HG03196 (cell line): ENCODE measurements at regions not wholly inside any gene's neighbourhood (a gene's known extent, or its start where the extent isn't known, plus 50 kb on each side); places are given as distances from the start of the nearest gene placed in this dataset.
A peak's percentile ranks its signal among the peaks of the same experiment; 100 is the strongest.

ENCODE experiments used
- ATAC-seq: cut with Tn5 transposase; IDR thresholded peaks from one replicate; pipeline ENCODE4 v1.9.1; 2021; ENCODE audit not compliant: unreplicated experiment

DNA sequence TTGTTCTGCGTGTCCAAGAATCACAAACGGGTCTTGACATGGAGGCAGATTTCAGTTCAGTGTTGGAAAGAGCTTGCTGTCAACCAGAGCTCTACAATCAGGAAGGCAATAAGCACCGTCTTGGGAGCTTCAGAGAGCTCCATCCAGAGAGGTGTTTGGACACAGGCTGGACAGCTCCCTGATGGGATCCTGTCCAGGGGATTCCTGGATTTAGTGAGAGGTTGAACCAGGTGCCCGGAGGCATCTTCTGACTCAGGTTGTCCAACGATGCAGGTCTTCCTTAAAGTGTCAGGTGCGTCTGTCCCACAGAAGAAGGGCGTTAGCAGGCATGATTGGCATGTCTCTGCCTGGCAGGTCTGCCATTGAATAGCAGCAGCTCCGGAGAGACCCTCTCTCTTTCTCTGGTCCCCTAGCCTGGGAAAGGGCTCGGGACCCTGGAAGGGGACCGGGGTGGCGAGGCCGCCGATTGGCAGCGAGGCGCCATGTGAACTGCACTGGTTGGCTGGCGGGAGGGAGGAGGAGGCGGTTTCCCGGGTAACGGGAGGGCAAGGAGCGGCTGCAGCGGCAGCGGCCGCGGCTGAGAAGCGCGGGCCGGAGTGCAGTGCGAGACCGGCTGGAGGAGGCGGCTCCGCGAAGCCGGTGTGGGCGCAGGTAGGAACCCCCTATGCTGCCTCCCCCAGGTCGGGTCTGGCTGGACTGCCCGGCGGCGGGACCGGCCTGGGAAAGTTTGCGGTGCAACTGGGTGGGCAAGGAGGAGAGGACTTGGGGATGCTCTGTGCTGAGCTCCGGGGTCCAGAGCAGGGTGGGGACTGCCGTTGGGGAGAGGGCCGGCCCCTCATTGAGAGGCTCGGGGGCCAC, 104.1 kb upstream of the E2F8 start:
- no peak for ATAC-seq

DNA sequence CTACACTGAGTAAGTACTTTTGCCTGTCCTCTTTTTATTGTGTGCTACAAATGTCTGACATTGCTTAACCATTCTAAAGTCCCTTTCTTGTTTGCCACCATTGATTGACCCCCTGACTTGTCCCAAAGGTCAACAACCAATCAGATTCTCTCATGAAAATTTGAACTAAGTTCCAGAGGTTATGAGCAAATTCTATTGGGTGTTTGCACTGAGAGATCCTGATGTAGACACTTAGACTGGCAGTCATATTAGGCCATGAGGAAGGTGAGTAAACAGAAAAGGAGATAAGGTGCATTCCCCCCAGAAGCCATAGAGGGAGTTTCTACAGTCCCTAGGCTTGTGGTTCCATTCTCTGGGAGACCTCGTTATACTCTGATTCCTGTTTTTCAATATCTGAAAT, 101.3 kb upstream of the E2F8 start:
- ATAC-seq = no peak

GRCh38 chr11:19338375-19338774, 97.6 kb upstream of the E2F8 start:
- ATAC-seq = no peak

- no peak for ATAC-seq
These were observed 97.0 kb upstream of the E2F8 start for GRCh38 chr11:19337779-19338178.

DNA sequence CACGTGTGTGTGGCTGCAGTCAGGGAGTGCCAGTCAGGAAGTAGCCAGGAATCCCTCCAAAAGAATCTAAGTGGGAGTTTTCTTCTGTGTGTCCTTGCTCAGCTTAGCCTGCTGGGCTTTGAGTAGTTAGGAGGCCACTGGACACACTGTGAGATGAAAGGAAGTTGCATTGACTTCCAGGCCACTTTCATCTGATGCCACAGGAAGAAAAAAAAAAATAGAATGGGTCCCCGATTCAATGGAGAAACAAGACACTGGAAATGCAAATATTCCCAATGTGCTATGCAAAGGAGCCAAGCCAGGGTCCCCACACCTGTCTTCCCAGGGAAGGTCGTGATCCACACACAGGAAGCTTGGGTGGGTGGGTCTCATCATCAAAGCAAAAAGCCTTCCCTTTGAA, 95.6 kb upstream of the E2F8 start:
- ATAC-seq = no peak

DNA sequence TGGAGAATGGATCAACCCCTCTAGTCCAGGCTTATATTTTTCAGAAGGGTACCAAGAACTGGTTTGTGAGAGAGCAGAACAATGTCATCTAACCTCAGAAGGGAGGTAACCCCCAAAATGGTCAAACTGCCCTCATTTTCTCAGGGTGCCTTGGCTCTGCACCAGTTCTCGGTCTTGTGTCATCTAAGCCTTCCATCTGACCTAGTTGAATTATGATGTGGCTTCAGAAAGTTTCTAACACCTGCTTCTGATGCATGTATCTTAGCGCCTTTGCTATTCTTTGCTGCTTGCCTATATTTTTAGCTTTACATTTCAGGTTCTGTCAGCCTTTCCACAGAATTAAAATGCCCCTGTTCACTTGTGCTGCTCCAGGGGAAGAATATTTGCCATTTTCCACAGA, 91.7 kb upstream of the E2F8 start:
- no peak for ATAC-seq

GRCh38 chr11:19330416-19330815, 89.7 kb upstream of the E2F8 start:
- no peak for ATAC-seq

DNA sequence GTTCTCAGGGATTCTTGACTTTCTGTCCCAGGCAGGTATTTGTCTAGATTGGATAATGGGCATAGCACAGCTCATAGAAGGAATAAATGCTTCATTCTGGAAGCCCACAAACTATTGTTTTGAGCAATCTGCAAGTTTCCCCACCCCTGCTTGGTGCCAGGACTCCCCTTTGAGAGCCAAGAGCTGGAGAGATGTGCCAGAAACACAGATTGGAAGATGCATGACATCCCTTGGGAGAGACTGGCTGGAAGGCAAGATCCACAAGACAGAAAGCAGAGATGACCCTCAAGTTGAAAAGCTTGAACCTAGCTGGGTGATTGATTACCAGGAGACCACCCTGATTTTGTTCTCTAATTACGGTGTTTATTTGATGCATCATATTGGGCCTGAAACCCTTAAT, 89.2 kb upstream of the E2F8 start:
- no peak for ATAC-seq

DNA sequence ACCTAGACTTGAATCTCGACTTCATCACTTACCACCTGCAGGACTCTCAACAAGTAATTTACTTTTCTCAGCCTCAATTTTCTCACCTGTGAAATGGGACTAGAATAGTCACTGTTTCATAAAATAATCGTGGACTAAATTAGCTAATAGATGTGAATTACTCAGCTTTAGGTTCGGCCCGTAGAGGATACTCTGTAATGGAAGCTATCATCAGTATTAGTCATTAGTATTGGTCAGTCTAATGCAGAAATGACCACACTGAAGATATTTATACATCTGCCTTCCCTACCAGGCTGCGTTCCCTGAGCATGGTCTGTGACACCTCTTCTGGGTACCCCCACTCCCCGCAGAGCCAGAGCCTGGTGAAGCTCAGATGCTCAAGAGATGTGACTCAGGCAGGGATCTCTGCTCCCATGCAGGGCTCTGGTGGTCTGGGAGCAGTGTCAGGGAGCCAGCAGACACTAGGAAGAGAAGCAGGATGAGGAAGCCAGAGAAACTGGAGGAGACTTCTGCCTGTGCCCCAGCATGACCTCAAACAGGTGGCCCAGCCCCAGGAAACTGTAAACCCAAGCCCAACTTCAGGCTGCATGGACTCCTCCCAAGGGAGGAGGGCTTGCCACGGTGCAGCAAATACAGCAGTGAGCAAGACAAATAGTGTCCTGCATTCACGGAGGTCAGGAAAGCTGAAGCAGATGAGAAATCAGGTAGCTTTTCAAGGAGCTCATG, 88.0 kb upstream of the E2F8 start:
- ATAC-seq = no peak

GRCh38 chr11:19327280-19327679, 86.5 kb upstream of the E2F8 start:
- ATAC-seq = no peak

- no peak for ATAC-seq
These were observed 85.8 kb upstream of the E2F8 start for GRCh38 chr11:19326499-19326898.

- no peak for ATAC-seq
These were observed 82.8 kb upstream of the E2F8 start for GRCh38 chr11:19323502-19323901.

DNA sequence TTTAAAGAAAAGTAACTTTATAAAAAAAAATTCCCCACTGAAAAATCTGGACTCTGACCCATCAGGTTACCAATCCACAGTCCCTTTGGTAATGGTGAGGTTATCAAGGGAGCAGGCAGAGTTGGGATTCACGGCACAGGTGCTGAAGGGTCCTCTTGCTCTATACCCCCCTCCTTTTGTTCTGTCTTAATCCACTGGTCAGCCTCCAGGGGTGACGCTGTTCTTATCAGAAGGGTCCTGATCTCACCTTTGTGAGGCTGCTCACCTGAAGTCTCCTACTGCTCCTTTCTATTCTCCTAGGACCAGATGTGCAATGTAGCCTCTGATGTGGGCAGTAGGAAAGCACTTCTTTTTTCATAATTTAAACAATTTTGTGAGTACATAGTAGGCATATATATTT, 80.6 kb upstream of the E2F8 start:
- ATAC-seq = no peak

DNA sequence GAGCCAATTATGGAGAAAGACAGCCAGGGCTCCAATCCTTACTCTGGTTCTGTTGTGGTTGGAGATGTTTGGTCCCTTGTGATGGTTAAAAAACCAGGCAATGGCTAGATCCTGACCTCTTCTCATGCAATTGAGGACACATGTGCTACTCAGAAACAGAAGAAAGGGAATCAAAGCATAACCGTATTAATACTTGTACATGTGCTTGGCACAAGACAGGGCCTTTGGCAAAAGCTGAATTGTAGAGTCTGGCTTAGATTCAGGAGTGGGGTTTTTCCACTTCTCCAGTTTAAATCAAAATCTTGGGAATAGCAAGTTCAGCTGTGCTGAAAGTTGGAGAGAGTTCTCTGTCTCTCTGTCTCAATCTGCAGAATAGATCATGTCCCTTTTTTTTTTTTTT, 80.1 kb upstream of the E2F8 start:
- ATAC-seq = no peak

GRCh38 chr11:19316434-19316833, 75.7 kb upstream of the E2F8 start:
- no peak for ATAC-seq

DNA sequence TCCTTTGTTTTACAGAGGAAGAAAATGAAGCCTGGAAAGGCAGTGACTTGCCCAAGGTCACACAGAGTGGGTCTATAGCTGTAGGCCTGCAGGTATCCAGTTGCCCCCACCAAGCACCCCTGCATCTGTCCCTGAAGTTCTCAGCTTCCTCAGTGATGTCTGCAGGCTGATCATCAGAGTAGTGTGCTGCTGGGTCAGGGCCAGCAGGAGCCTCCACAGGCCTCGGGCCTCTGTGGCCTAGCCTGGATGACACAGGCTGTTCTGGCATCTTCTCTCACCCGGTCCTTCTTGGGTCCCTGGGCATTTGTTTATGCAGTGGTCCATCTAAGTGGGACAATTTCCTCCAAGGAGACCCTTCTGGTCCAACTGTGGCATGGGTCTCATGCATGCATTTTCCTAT, 74.8 kb upstream of the E2F8 start:
- ATAC-seq = no peak

DNA sequence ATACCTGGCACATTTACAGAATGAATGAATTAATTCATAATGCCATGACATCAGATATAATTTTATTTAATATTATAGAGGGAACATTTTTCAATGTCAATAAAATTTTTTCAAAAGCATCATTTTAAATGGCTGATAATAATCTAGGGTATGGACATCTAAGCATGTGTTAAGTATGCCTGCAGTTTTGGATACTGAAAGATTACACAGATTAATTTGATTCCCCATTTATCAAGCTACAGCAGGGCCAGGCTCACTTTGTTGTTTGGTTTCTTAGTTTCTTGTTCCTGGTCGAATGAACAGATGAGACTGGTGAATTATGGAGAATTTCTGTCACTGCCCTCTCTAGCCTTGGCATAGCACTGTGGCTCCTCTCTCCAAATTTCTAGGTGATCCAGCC, 72.4 kb upstream of the E2F8 start:
- ATAC-seq = no peak

GRCh38 chr11:19311308-19312030, 70.7 kb upstream of the E2F8 start:
- ATAC-seq = peak; percentile 67

- ATAC-seq = no peak
These were observed 66.8 kb upstream of the E2F8 start for GRCh38 chr11:19307498-19307897.

DNA sequence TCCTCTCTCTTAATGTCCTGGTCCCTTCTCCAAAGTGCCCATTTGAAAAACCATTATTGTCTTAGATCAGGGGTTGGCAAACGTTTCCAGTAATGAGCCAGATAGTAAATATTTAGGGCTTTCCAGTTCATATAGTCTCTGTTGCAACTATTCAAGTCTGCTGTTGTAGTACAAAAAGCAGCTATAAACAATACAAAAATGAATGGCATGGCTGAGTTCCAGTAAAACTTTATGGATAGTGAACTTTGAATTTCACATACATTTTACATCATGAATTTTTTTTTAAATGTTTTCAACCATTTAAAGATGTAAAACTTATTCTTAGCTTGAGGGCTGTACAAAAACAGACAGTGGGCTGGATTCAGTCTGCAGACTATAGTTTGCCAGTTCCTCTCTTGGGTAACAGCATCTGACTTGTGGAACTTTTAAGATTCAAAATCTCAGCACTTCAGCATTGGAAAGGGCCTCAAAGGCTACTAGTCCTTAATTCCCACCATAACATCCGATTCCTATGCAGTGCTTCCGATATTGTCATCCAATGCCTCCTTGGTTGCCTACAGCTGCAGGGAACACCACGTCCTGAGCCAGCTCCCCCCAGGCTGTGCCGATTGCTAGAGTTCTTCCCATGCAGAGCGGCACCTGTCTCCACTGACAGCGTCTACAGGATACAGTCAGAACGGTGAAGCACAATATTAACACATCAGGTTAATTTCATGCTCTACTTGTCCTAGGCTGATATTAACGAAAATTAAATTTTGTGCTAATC, 65.6 kb upstream of the E2F8 start:
- ATAC-seq = no peak

DNA sequence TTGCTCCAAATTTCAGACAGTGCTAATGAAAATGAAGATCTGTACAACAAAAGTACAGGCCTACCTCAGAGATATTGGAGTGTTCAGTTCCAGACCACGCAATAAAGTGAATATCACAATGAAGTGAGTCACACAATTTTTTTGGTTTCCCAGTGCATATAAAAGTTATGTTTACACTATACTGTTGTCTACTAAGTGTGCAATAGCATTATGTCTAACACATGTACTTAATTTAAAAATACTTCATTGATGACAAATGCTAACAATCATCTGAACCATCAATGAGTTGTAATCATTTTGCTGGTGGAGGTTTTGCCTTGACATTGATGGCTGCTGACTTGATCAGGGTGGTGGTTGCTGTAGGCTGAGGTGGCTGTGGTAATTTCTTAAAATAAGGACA, 60.6 kb upstream of the E2F8 start:
- no peak for ATAC-seq
